Aorta (tissue), 5 donors: ENCODE measurements at regions not wholly inside any gene's neighbourhood (a gene's known extent, or its start where the extent isn't known, plus 50 kb on each side); places are given as distances from the start of the nearest gene placed in this dataset.
A peak's percentile ranks its signal among the peaks of the same experiment; 100 is the strongest.

ENCODE experiments used
- ATAC-seq: fragments of 200-7000 bp; cut with Tn5 transposase; one replicate; pipeline ENCODE4 v1.9.1; 2022; ENCODE audit warnings: moderate library complexity; ENCODE audit not compliant: low FRiP score
- DNase-seq, 2 donors: peaks; one replicate each; pipeline ENCODE4 v3.0.0-alpha.2; 2020
- H3K27ac ChIP-seq, 2 donors: one replicate each; pipeline ENCODE4 v1.5.1; 2013; ENCODE audit warnings: low read length in 2 of 2, mild to moderate bottlenecking in 2 of 2, moderate library complexity in 2 of 2, control low read depth in 1 of 2, inconsistent platforms in 1 of 2, low read depth in 1 of 2
- H3K27me3 ChIP-seq, 2 donors: one replicate each; pipeline ENCODE4 v1.6.1; 2013; ENCODE audit warnings: control low read depth in 1 of 2, low read length in 1 of 2, mild to moderate bottlenecking in 1 of 2, moderate library complexity in 1 of 2; ENCODE audit not compliant: insufficient read depth in 2 of 2, control insufficient read depth in 1 of 2
- H3K36me3 ChIP-seq, 2 donors: one replicate each; pipeline ENCODE4 v1.6.1; 2013; ENCODE audit warnings: control low read depth in 1 of 2, low read length in 1 of 2, mild to moderate bottlenecking in 1 of 2; ENCODE audit not compliant: insufficient read depth in 2 of 2, control insufficient read depth in 1 of 2
- H3K4me1 ChIP-seq, 2 donors: one replicate each; pipeline ENCODE4 v1.6.1; 2013; ENCODE audit warnings: low read length in 2 of 2, control low read depth in 1 of 2, mild to moderate bottlenecking in 1 of 2, moderate library complexity in 1 of 2; ENCODE audit not compliant: insufficient read depth in 2 of 2, control insufficient read depth in 1 of 2
- H3K4me3 ChIP-seq, 2 donors: one replicate each; pipeline ENCODE4 v1.5.1; 2013; ENCODE audit warnings: low read length in 2 of 2, control low read depth in 1 of 2, mild to moderate bottlenecking in 1 of 2
- H3K9me3 ChIP-seq: one replicate; pipeline ENCODE4 v1.6.1; 2013; ENCODE audit warnings: mild to moderate bottlenecking, low read length; ENCODE audit not compliant: control insufficient read depth
- WGBS, 2 donors: extraction: QIAGEN DNeasy Blood & Tissue Kit; methylation state at CpG; one replicate each; pipeline ENCODE4 v1.1.7; 2013; 5-methylcytosine and 5-hydroxymethylcytosine counted together
- intact Hi-C, 2 donors: fragments of 100-400 bp; cut with DNase I; formaldehyde crosslinking; loops; one replicate each; pipeline versions ENCODE4 v1.14.2 to v1.15.0; 2022
- donor health status: healthy with polysubstance abuse.
- donor health status: Bipolar disorder and iron deficiency.
- donor health status: DM: no; HTN: no; CAD: no.
- donor health status: DM: no; HTN: no; CAD: no.
- donor health status: DM: yes; HTN: yes; CAD: no.

- DNase-seq (no peak), ATAC-seq (no peak)
- Histone ChIP-seq H3K27me3 (no peaks in the 10 kb centered on the region), H3K27ac (no peak overlapping the region), H3K9me3 (no peaks in the 10 kb centered on the region), H3K36me3 (no peaks in the 10 kb centered on the region), H3K4me3 (peak overlapping the region in 1 of 2 donors; percentile 21), H3K4me1 (peaks cover 0 to 3% of the 10 kb centered on the region in 2 donors)
- 0 to 9% methylated on average over 1 of the region's 1 CpG for WGBS, 2 donors
- intact Hi-C loops: loop anchor here in 1 of 2 donors (5.0 kb wide), 1 partner anchor 423 kb away; no protein-coding TSS in a partner anchor
Observed at GRCh38 chr4:129218897-129219296, 122.9 kb downstream of the C4orf33 start.

GRCh38 chr4:129220254-129220653, 124.3 kb downstream of the C4orf33 start:
- Histone ChIP-seq H3K9me3 (no peaks in the 10 kb centered on the region), H3K36me3 (no peaks in the 10 kb centered on the region), H3K27ac (no peak overlapping the region), H3K4me1 (peaks cover 0 to 3% of the 10 kb centered on the region in 2 donors), H3K27me3 (no peaks in the 10 kb centered on the region), H3K4me3 (no peak overlapping the region)
- DNase-seq (no peak), ATAC-seq (no peak)
- intact Hi-C loops: no loop called here
- WGBS, 2 donors: 94 to 100% methylated on average over 1 of the region's 1 CpG

- ATAC-seq: no peak
- Histone ChIP-seq H3K27me3 (no peaks in the 10 kb centered on the region), H3K9me3 (no peaks in the 10 kb centered on the region), H3K36me3 (no peaks in the 10 kb centered on the region), H3K27ac (no peak overlapping the region), H3K4me1 (peaks cover 0 to 1% of the 10 kb centered on the region in 2 donors), H3K4me3 (no peak overlapping the region)
- intact Hi-C loops: no loop called here
- DNase-seq: no peak
Observed at GRCh38 chr4:129223945-129224344, 128.0 kb downstream of the C4orf33 start.

GRCh38 chr4:129230846-129231245, 134.9 kb downstream of the C4orf33 start:
- no peaks in the 10 kb centered on the region for H3K9me3 ChIP-seq
- DNase-seq (no peak), ATAC-seq (no peak)
- H3K4me3 ChIP-seq: no peak overlapping the region
- peaks cover 0 to 5% of the 10 kb centered on the region in 2 donors for H3K4me1 ChIP-seq
- intact Hi-C loops: no loop called here
- no peaks in the 10 kb centered on the region for H3K36me3 ChIP-seq
- no peak overlapping the region for H3K27ac ChIP-seq
- whole genome bisulfite sequencing, 2 donors: 86 to 90% methylated on average over 4 of the region's 4 CpGs
- H3K27me3 ChIP-seq: no peaks in the 10 kb centered on the region

- 57 to 67% methylated on average over 2 of the region's 2 CpGs for WGBS, 2 donors
- ATAC-seq: no peak
- H3K27ac ChIP-seq: no peak overlapping the region
Observed at GRCh38 chr4:129231945-129232588, 136.1 kb downstream of the C4orf33 start.

GRCh38 chr4:129232589-129233337, 136.8 kb downstream of the C4orf33 start:
- ATAC-seq: no peak
- H3K4me3 ChIP-seq: no peak overlapping the region
- no peak overlapping the region for H3K27ac ChIP-seq
- peaks cover 0 to 5% of the 10 kb centered on the region in 2 donors for H3K4me1 ChIP-seq
- H3K36me3 ChIP-seq: no peaks in the 10 kb centered on the region
- WGBS, 2 donors: 46 to 48% methylated on average over 3 of the region's 3 CpGs
- intact Hi-C loops: no loop called here
- H3K27me3 ChIP-seq: no peaks in the 10 kb centered on the region
- DNase-seq: no peak
- H3K9me3 ChIP-seq: no peaks in the 10 kb centered on the region

More at GRCh38 chr4:129231945-129232588, 136.1 kb downstream of the C4orf33 start:
- intact Hi-C loops: no loop called here
- Histone ChIP-seq H3K4me3 (no peak overlapping the region), H3K9me3 (no peaks in the 10 kb centered on the region), H3K36me3 (no peaks in the 10 kb centered on the region), H3K27me3 (no peaks in the 10 kb centered on the region), H3K4me1 (peaks cover 0 to 5% of the 10 kb centered on the region in 2 donors)
- DNase-seq: no peak

- Histone ChIP-seq H3K27me3 (no peaks in the 10 kb centered on the region), H3K4me1 (peaks cover 0 to 5% of the 10 kb centered on the region in 2 donors), H3K4me3 (no peak overlapping the region), H3K27ac (no peak overlapping the region), H3K36me3 (no peaks in the 10 kb centered on the region), H3K9me3 (no peaks in the 10 kb centered on the region)
- intact Hi-C loops: no loop called here
- 90 to 91% methylated on average over 1 of the region's 1 CpG for WGBS, 2 donors
- no peak for ATAC-seq
- no peak for DNase-seq
Observed at GRCh38 chr4:129233691-129234090, 137.7 kb downstream of the C4orf33 start.

GRCh38 chr4:129236351-129236750, 140.4 kb downstream of the C4orf33 start:
- DNase-seq: no peak
- intact Hi-C loops: no loop called here
- Histone ChIP-seq H3K27ac (no peak overlapping the region), H3K9me3 (no peaks in the 10 kb centered on the region), H3K4me3 (no peak overlapping the region), H3K36me3 (no peaks in the 10 kb centered on the region), H3K4me1 (peaks cover 0 to 5% of the 10 kb centered on the region in 2 donors), H3K27me3 (no peaks in the 10 kb centered on the region)
- ATAC-seq: no peak
- 97 to 98% methylated on average over 3 of the region's 3 CpGs for WGBS, 2 donors

- intact Hi-C loops: no loop called here
- peak; percentile 22 for ATAC-seq
- 40 to 43% methylated on average over 3 of the region's 3 CpGs for WGBS, 2 donors
- Histone ChIP-seq H3K27me3 (no peaks in the 10 kb centered on the region), H3K4me3 (no peak overlapping the region), H3K4me1 (no peaks in the 10 kb centered on the region), H3K36me3 (no peaks in the 10 kb centered on the region), H3K27ac (no peak overlapping the region), H3K9me3 (no peaks in the 10 kb centered on the region)
- DNase-seq: no peak
Observed at GRCh38 chr4:129239088-129239487, 143.1 kb downstream of the C4orf33 start.
